ENCODE measurements at regions not wholly inside any gene's neighbourhood (a gene's known extent, or its start where the extent isn't known, plus 50 kb on each side); places are given as distances from the start of the nearest gene placed in this dataset.
"Not testable (repeated sequence)": the region's sequence is repeated elsewhere in the genome, so short reads cannot be mapped to it uniquely, and the experiment has no call there.

DNA sequence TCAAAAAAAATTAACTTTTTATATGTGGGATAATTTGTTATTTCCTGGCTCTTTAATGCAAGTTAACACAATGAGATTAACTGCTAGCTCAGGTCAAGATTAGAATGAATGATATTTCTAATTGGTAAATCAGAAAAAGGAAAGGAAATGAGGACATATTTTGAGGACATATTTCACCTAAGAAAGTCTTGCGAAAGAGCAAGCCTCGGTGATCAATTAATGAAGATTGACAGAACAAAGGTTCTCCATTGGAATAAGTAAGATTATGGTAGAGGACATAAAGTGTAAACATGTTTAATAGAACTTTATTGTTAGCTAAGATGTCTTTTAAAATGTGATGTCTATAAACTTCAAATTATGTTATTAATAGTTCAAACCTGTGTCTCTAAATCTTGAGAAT, 1617.8 kb downstream of the KCNT2 start:
- DNase-seq (ENCODE audit: low read depth in 2 of 3, low spot score in 2 of 3) = no peak

DNA sequence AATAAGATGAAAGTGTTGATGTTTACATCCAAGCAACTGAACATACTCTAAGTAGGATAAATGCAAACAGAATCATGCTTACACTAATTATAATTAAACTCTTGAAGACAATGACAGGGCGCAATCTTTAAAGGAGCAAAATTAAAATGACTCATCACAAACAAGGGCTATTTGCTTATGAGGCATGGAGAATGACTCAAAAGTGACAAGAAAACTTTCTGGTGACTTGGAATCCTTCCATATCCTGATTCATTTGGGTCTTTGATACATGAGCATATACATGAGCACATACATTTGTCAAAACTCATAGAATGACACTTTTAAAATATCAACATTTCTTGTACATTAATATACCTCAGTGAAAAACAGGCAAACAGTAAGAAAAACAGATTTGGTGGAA, 1632.3 kb downstream of the KCNT2 start:
- no peak for DNase-seq (ENCODE audit: low read depth in 2 of 3, low spot score in 2 of 3)

DNA sequence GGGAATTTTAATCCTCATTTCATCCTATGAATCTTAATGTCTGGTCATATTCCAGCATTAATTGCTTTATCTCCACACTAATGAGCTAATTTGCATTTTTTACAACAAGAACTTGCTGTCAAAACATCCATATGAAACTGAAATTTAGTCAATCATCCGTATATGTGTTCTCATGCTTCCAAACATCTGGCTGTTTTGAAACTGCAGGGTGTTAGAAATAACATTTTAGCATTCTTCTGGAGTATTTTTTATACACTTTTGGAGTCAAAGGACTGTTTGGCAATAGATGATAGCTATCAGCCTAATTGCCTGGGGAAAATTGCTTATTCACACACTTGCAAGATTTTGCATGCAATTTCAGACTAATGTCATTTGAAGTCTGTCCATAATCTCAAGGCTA, 1639.3 kb downstream of the KCNT2 start:
- no peak for DNase-seq (ENCODE audit: low read depth in 2 of 3, low spot score in 2 of 3)

DNA sequence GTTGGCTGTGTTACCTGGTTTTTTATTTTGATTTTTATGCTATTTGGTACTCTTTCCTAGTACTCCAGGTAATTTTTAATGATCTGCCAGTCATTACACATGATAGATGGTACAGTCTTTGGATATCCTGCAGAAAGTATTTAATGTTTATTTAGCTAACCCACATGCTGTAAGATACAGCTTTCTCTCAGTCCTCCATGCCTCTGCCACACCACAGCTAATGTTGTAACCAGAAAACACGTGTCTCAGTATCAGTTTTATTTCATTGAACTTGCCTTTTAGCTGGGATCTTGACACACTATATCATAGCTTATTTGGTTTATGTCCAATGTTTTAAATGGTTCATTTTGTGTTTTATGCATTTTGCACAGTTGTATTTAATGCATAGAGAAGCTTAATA, 1648.4 kb downstream of the KCNT2 start:
- DNase-seq (ENCODE audit: low read depth in 2 of 3, low spot score in 2 of 3) = no peak

DNA sequence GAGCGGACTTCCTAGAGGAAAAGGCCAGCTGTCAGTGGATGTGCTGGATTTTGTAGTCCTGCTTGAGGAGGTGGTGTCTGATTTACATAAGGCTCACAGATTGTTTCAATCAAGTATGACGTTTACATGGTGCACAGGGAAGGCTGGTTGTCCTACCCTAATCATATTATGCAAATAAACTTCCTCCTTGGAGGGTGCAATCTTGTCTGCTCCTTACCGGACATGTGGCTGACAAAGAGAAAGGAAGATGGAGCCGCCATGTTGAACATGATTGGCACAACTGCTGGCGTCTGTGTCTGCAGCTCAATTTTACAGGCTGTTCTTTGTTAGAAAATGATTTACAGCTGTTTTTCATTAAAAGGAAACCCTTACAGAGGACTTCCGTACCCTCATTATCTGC, 1656.1 kb downstream of the KCNT2 start:
- no peak for DNase-seq (ENCODE audit: low read depth in 2 of 3, low spot score in 2 of 3)

DNA sequence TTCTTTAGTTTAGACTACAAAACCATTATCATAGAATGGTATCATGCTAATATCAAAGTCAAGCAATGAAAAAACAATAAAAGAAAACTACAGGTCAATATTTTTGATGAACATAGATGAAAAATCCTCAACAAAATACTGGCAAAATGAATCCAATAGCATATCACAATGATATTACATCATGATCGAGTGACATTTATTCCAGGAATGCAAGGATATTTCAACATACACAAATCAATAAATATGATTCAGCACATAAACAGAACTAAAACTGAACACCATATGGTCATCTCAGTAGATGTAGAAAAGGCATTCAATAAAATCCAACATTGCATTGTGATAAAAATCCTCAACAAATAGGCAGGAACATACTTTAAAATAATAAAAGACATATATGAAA, 1657.7 kb downstream of the KCNT2 start:
- DNase-seq (ENCODE audit: low read depth in 2 of 3, low spot score in 2 of 3) = no peak

DNA sequence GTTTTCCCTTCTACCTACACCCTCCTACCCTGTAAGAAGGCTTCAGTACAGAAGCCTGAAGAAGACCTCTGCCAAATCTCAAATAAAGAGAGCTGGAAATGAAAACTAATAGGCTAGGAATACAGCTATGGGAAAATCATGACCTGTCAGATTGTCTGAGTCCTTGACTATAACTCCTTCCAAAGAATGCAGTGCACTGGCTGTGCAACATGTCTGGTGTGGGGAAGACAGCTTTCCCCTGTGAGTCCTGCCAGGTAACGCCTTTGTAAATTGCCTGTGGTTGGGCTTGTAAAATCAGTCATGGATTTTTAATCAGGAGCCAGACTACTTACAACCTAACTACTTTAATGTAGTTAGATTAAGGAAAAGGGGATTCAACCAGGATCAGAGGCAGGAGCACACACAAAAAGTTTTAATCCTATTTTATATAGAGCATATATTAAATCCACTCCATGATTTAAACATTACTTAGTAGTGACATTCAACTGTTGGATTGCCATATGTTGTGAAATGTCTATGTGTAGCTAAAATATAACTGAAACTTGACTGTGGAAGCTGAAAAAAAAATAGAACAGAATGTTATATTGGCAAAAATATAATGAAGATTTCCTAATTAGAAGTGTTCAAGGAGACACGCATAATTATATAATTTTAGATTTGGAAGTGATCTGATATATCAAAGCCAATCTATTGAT, 1667.8 kb downstream of the KCNT2 start:
- DNase-seq (ENCODE audit: low read depth in 2 of 3, low spot score in 2 of 3) = no peak

DNA sequence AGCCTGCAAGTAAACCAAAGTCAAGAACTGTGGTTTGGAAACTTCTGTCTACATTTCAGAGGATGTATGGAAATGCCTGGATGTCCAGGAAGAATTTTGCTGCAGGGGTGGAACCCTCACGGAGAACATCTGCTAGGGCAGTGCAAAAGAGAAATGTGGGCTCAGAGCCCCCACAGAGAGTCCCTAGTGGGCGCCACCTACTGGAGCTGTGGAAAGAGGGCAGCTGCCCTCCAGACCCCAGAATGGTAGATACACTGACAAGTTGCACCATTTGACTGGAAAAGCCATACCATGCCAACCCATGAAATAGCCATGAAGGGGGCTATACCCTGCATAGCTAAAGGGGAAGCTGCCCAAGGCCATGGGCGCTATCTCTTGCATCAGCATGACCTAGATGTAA, 1672.4 kb downstream of the KCNT2 start:
- DNase-seq (ENCODE audit: low read depth in 2 of 3, low spot score in 2 of 3) = no peak

DNA sequence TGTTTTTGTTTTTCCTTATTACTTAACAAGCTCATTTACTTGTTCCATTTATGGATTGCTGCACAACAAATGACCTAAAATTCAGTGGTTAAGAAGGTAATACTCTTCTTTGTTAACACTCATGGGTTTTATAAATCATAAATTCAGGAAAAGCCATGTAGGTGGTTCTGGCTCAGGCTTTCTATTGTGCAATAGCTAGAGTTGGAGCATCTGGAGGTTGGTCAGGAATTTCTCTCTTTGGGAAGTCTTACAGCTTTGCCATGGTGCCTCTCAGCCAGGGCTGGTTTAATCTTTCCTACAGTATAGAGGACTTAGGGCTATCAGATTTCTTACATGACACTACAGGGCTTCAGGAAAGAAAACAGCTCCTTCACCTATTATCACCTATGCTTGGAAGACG, 1677.1 kb downstream of the KCNT2 start:
- DNase-seq (ENCODE audit: low read depth in 2 of 3, low spot score in 2 of 3) = no peak

DNA sequence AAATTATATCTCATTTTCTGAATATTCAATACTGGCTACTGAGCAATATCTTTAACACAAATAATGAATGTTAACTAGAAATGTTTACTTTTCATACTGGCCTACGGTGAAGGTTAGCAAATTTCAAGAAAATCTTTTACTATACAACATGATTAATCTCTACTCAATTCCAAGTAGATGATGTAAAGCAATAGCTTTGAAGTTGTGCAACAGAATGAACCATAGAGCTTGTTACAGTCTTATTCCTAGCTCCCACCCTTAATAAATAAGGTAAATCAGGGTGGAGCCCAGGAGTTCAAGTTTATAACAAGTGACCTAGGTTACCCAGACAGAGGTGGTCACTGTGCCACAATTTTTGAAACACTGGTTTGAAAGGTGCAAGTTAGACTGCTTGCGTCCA, 1678.1 kb downstream of the KCNT2 start:
- no peak for DNase-seq (ENCODE audit: low read depth in 2 of 3, low spot score in 2 of 3)

DNA sequence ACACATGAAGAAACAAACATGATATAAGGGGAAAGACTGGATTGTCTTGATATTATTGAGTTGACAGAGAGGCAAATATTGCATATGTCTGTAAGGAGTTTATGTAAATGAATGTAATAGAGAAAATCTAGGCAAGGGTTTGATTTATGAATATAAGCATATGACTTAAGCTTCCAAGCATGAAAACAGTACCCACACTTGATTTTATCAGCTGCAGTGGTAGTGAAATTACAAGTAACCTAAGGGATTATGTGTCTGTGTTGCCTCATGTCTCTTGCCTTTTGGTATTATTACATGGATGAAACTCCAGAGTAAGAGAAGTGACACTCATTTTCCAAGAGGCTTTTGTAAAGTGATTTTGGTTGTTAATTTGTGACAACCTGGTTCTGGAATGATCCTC, 1678.9 kb downstream of the KCNT2 start:
- no peak for DNase-seq (ENCODE audit: low read depth in 2 of 3, low spot score in 2 of 3)

DNA sequence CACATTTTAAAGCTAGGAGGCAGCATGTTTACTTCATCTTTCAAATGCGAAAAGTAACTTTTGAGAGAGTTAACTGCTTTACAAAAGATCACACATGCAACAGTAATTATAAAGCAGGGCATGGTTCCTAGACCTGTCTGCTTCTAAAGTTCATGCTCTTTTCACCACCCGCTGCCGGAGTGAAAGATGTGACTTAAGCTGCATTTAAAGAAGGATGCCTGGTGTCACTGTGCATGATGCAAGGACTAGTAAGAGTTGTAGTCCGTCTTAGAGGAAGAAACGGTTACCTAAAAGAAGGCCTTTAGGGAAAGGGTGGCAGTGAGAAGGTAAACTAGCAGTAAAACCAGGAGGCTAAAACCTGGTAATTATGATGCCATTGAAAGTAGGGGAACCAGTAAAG, 1689.1 kb downstream of the KCNT2 start:
- DNase-seq (ENCODE audit: low read depth in 2 of 3, low spot score in 2 of 3) = no peak

DNA sequence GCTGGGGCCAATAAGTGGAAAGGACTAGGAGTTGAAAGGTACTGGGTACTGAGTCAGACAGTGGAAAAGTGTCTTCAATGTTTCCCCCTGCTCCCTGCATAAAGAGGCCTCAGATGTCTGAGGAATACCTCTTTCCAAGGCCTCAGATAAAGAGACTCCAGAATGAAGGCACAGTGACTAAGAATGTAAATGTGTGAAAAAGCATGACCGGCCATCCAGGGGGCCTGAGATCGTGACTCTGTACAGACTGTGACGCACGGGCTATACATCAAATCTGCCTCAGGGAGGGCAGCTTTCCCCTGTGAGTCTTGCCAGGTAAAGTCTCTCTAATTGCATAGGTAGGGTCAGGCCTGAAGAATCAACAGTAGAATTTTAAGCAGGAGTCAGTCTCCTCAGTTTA, 1690.5 kb downstream of the KCNT2 start:
- no peak for DNase-seq (ENCODE audit: low read depth in 2 of 3, low spot score in 2 of 3)

DNA sequence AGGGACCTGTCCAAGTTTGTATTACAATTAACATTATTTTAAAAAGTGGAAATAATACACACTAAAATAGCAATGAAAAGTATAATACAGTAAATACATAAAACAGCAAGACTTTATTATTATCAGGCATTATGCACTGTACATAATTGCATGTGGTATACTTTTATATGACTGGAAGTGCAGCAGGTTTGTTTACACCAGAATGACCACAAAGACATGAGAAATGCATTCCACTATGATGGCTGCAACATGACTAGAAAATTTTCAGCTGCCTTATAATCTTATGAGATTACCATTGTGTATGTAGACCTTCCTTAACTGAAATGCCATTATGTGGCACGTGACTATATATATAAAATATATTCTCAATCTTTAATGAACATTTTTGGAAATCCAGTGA, 1699.6 kb downstream of the KCNT2 start:
- no peak for DNase-seq (ENCODE audit: low read depth in 2 of 3, low spot score in 2 of 3)

DNA sequence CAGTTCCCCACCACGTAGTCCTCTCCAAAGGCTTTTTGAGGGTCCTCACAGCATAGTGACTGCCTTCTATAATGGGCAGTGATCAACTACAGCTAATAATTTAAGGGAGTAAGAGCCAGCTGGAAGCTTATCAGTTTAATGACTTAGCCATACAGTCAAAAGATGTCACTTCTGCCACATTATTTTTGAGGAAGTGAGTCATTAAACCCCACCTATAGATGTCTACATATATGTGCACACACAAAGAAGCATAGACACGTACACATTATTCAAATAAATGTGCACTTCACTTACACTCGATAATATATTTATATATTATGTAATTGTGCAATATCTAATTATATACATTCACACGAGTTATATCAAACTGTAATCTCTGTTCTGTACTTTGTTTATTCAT, 1704.7 kb downstream of the KCNT2 start:
- no peak for DNase-seq (ENCODE audit: low read depth in 2 of 3, low spot score in 2 of 3)

DNA sequence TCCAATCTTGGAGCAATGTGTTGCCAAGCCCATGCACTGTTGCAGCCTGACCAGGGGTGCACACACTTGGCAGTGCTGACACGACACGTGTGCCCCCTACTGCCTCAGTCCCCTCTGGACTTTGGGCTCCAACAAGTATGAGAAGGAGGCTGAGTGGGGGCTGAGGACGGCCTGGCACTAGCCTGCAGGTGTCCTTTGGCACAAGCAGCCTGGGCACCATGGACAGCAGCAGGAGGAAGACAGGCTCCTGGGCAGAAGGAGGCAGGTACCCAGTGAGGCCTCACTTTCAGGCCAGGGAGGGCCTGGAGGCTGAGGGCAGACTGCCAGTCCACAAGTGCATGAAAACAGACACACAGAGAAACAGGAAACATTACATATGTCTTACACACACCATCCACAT, 1702.9 kb upstream of the B3GALT2 start:
- no peak for DNase-seq (ENCODE audit: low read depth in 2 of 3, low spot score in 2 of 3)

DNA sequence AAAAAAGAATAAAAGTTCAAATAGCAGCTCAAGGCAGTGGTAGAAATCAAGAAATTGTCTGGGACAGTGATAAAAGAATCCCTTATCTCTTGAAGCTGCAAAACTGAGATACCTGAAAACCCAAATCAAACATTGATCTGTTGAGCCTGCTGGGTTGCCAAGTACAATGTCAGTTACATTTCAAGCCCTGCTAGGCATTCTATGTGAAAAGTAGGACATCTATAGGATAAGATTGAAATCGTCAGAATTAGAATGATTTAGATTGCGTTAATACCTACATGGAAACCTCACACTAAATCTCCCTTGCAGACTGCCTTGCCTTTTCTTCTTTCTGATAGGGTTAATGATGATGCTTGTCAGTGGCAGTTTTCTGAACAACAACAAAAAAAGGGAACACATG, 1684.4 kb upstream of the B3GALT2 start:
- DNase-seq (ENCODE audit: low read depth in 2 of 3, low spot score in 2 of 3) = no peak

DNA sequence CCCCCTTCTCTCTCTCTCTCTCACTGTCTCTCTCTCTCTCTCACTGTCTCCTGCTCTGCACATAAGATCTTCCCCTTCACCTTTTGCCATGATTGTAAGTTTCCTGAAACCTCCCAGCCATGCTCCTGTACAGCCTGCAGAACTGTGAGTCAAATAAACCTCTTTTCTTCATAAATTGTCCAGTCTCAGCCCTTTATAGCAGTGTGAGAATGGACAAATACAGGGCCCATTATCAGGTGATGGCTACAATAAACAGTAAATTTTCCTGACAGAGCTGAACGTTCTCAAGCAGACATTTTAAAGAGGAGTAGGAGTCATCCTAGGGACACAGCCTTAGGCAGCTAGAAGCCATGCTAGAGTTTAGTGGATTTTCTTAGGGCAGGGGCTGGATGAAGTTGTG, 1679.7 kb upstream of the B3GALT2 start:
- DNase-seq (ENCODE audit: low read depth in 2 of 3, low spot score in 2 of 3) = no peak

DNA sequence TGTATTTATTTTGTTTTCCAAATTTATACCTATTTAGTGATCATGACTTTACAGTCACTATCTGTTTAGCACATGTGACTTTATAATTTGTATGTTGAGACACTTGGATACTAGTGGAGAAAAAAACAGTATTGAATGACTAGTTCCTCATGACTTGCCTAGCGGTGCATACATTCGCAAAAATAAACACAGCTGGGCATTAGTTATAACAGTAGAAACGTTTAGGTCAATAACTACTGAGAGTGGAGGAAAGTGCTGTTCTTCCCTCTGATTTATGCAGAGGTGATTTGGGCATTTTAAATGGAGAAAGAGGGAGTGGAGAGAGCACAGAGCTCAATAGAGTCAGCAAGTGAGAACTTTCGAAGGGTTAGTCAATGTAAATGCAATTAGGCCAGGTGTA, 1679.0 kb upstream of the B3GALT2 start:
- DNase-seq (ENCODE audit: low read depth in 2 of 3, low spot score in 2 of 3) = no peak

DNA sequence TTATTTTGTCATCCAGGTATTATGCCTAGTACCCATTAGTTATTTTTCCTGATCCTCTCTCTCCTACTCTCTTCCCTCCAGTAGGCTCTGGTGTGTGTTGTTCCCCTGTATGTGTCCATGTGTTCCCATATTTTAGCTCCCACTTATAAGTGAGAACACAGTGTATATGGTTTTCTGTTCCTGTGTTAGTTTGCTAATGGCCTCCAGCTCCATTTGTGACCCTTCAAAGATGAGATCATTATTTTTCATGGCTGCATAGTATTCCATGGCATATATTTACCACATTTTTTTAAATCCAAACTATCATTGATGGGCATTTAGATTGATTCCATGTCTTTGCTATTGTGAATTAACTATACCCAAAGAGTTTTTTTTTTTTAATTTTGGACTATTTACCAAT, 1675.7 kb upstream of the B3GALT2 start:
- DNase-seq (ENCODE audit: low read depth in 2 of 3, low spot score in 2 of 3) = no peak

DNA sequence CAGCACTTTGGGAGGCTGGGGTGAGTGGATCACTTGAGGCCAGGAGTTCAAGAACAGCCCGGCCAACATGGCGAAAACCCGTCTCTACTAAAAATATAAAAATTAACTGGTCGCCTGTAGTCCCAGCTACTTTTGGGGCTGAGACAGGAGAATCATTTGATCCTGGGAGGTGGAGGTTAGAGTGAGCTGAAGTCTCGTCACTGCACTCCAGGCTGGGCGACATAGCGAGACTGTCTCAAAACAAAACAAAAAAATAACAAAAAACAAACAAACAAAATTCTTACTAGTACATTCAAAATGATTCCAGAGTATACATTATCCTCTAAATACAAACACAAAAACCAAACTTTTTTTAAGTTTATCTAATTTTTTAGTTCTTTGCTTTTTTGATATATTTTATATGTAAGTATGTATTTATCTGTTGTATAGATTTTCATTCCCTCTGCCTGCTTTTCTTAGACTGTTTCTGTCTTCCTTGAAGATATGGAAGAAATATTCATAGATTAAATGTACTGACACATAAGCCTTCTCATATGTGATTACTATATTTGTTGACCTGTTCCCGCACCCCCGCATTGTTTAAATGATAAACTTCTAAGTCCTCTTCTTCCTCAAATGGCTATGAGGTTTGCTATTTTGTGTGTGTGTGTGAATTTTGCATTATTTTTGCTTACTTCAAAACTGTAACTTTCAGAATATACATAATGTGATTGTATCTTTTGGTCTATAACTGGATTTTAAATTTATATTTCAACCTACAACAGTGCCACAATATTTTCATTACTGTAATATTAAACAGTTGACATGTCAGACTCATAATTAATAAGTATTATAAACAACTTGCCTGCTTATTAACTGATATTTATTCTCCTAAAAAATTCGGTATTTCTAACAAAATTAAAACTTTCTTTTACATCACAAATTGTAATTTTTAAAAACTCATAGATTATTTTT, 1674.1 kb upstream of the B3GALT2 start:
- no peak for DNase-seq (ENCODE audit: low read depth in 2 of 3, low spot score in 2 of 3)

DNA sequence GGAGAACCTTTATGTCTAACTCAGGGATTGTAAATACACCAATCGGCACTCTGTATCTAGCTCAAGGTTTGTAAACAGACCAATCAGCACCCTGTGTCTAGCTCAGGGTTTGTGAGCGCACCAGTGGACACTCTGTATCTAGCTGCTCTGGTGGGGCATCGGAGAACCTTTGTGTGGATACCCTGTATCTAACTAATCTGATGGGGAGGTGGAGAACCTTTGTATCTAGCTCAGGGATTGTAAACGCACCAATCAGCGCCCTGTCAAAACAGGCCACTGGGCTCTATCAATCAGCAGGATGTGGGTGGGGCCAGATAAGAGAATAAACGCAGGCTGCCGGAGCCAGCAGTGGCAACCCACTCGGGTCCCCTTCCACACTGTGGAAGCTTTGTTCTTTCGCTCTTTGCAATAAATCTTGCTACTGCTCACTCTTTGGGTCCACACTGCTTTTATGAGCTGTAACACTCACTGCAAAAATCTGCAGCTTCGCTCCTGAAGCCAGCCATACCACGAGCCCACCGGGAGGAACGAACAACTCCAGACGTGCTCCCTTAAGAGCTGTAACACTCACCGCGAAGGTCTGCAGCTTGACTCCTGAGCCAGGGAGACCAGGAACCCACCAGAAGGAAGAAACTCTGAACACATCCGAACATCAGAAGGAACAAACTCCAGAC, 1673.2 kb upstream of the B3GALT2 start:
- not testable (repeated sequence) for DNase-seq (ENCODE audit: low read depth in 2 of 3, low spot score in 2 of 3)

Data from hematopoietic multipotent progenitor cell (in vitro differentiated cells).